ENCODE measurements at regions not wholly inside any gene's neighbourhood (a gene's known extent, or its start where the extent isn't known, plus 50 kb on each side); places are given as distances from the start of the nearest gene placed in this dataset.

GRCh38 chr9:107410420-107410819 lies 79.1 kb downstream of the KLF4 start:
- TF ChIP-seq, protein P1, sequence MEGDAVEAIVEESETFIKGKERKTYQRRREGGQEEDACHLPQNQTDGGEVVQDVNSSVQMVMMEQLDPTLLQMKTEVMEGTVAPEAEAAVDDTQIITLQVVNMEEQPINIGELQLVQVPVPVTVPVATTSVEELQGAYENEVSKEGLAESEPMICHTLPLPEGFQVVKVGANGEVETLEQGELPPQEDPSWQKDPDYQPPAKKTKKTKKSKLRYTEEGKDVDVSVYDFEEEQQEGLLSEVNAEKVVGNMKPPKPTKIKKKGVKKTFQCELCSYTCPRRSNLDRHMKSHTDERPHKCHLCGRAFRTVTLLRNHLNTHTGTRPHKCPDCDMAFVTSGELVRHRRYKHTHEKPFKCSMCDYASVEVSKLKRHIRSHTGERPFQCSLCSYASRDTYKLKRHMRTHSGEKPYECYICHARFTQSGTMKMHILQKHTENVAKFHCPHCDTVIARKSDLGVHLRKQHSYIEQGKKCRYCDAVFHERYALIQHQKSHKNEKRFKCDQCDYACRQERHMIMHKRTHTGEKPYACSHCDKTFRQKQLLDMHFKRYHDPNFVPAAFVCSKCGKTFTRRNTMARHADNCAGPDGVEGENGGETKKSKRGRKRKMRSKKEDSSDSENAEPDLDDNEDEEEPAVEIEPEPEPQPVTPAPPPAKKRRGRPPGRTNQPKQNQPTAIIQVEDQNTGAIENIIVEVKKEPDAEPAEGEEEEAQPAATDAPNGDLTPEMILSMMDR (IDR thresholded peaks at IDR 0.05; ENCODE audit: insufficient read depth, low read depth, low read length): no peak
- no peak for TF ChIP-seq EZH2 (IDR thresholded peaks at IDR 0.05; ENCODE audit: insufficient read depth, low read length)
